LNCAP (cell line): ENCODE measurements at regions not wholly inside any gene's neighbourhood (a gene's known extent, or its start where the extent isn't known, plus 50 kb on each side); places are given as distances from the start of the nearest gene placed in this dataset.

ENCODE experiments used
- CTCF ChIP-seq: fragments of 450-650 bp; IDR thresholded peaks from 2 replicates; pipeline ENCODE4 v1.5.1; 2017; ENCODE audit warnings: mild to moderate bottlenecking

- no peak for TF ChIP-seq CTCF
Observed at GRCh38 chr4:140222171-140222570, 68.2 kb upstream of the MAML3 start.

GRCh38 chr4:140220058-140220457 lies 66.1 kb upstream of the MAML3 start:
- no peak for TF ChIP-seq CTCF

GRCh38 chr4:140219567-140219966 lies 65.6 kb upstream of the MAML3 start:
- TF ChIP-seq CTCF = no peak

GRCh38 chr4:140213749-140214148 lies 59.8 kb upstream of the MAML3 start:
- TF ChIP-seq CTCF = no peak

GRCh38 chr4:140213116-140213515 lies 59.1 kb upstream of the MAML3 start:
- no peak for TF ChIP-seq CTCF

GRCh38 chr4:140212646-140213045 lies 58.7 kb upstream of the MAML3 start:
- TF ChIP-seq CTCF = no peak

GRCh38 chr4:140212194-140212593 lies 58.2 kb upstream of the MAML3 start:
- TF ChIP-seq CTCF = no peak

- no peak for TF ChIP-seq CTCF
Observed at GRCh38 chr4:140211693-140212092, 57.7 kb upstream of the MAML3 start.
